ENCODE measurements at regions not wholly inside any gene's neighbourhood (a gene's known extent, or its start where the extent isn't known, plus 50 kb on each side); places are given as distances from the start of the nearest gene placed in this dataset.

GRCh38 chr4:124540014-124540413, 172.5 kb downstream of the ANKRD50 start:
- TF ChIP-seq CTCF (IDR thresholded peaks at IDR 0.05) = no peak
- TF ChIP-seq EZH2 (IDR thresholded peaks at IDR 0.05; ENCODE audit: borderline replicate concordance, insufficient read depth, low read depth, low read length, poor library complexity, severe bottlenecking) = no peak

Data from B cell (primary cell).